Fibroblast of mammary gland (primary cell): ENCODE measurements at regions not wholly inside any gene's neighbourhood (a gene's known extent, or its start where the extent isn't known, plus 50 kb on each side); places are given as distances from the start of the nearest gene placed in this dataset.
A peak's percentile ranks its signal among the peaks of the same experiment; 100 is the strongest.

ENCODE experiments used
- DNase-seq: peaks from one replicate; pipeline ENCODE4 v3.0.0-alpha.2; 2010; ENCODE audit warnings: low read depth
- H3K4me3 ChIP-seq: 2 replicates; pipeline ENCODE4 v1.5.1; 2011; ENCODE audit warnings: low read depth, mild to moderate bottlenecking, low read length, moderate library complexity; ENCODE audit not compliant: control insufficient read depth
- TF ChIP-seq, protein P1 (sequence below): conservative IDR thresholded peaks from 2 replicates; pipeline ENCODE4 v1.5.1; 2011; ENCODE audit warnings: low read depth, low read length, inconsistent platforms; ENCODE audit not compliant: control insufficient read depth, insufficient read depth

- TF ChIP-seq, protein P1, sequence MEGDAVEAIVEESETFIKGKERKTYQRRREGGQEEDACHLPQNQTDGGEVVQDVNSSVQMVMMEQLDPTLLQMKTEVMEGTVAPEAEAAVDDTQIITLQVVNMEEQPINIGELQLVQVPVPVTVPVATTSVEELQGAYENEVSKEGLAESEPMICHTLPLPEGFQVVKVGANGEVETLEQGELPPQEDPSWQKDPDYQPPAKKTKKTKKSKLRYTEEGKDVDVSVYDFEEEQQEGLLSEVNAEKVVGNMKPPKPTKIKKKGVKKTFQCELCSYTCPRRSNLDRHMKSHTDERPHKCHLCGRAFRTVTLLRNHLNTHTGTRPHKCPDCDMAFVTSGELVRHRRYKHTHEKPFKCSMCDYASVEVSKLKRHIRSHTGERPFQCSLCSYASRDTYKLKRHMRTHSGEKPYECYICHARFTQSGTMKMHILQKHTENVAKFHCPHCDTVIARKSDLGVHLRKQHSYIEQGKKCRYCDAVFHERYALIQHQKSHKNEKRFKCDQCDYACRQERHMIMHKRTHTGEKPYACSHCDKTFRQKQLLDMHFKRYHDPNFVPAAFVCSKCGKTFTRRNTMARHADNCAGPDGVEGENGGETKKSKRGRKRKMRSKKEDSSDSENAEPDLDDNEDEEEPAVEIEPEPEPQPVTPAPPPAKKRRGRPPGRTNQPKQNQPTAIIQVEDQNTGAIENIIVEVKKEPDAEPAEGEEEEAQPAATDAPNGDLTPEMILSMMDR = no peak
- no peak for DNase-seq
- no peak overlapping the region for H3K4me3 ChIP-seq
Measured at GRCh38 chr13:78098249-78098648, 179.6 kb upstream of the EDNRB start.

- no peak overlapping the region for H3K4me3 ChIP-seq
- TF ChIP-seq, protein P1 = no peak
- DNase-seq = no peak
Measured at GRCh38 chr13:78096221-78096620, 177.6 kb upstream of the EDNRB start.

DNA sequence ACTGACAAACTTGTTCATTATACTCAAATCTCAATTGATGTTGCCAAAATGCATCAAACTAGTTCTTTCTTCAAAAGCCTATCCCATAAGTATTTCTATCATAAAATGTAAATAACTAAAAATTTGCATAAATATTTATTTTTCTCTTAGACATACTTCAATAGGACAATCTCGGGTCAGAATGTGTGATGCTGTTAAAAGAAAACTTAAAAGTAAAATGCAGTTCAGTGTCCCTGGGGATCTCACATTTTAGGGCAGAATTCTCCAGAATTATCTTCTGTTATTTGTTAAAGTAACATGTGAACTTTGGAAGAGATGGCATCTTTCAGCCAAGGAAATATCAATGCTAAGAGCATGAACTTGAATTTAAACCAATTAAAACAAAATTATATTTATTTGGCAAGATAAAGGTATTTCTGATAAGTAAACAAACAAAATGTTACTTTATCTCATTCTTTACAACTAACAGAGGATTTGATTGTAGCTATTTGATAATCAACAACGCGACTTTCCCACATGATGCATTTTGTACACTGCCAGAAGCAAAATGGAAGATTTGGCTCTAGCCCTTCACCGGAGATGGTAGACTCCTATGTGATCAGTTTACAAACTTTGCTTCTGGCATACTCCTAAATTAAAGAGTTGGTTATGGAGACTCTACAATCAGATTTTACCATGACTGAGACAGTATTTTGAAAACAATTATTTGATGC lies 169.5 kb upstream of the EDNRB start:
- no peak for DNase-seq
- TF ChIP-seq, protein P1 = no peak
- H3K4me3 ChIP-seq = no peak overlapping the region

DNA sequence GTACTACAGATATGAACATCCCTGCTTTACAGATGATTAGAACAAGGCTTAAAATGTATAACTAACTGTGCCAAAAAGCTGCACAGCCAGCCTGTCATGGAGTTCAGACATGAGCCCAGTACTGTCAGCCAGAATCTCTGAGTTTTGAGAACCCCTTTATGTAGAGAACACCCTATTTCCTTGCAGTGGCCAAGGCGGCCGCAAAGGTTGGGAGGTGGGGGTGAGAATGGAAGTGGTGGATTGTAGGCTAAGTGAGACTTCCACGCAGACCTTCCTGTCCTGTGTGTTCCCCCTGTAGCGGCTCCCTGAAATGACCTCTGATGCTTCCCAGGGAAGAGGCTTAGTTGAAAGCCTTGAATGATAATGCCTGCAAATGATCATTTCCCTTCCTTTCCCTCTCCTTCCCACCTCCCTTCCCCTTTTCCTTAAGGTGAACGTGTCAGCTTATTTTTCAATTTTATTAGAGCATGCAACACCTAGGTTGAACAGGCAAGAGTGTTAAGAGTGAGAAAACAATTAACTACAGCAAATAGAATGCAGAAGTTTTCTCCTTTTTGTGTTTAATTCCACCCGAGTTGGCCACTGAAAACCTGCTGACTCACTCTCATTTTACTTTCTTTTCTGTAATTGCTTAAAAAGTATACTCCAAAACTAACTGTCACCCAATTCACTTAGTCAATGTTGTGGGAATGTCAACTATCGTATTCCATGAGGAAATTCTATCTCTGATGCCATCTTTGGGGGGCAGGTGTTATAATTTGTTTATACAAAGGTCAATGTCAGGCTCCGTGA lies 167.0 kb upstream of the EDNRB start:
- TF ChIP-seq, protein P1 = no peak
- no peak overlapping the region for H3K4me3 ChIP-seq
- DNase-seq = peak; percentile 6

DNA sequence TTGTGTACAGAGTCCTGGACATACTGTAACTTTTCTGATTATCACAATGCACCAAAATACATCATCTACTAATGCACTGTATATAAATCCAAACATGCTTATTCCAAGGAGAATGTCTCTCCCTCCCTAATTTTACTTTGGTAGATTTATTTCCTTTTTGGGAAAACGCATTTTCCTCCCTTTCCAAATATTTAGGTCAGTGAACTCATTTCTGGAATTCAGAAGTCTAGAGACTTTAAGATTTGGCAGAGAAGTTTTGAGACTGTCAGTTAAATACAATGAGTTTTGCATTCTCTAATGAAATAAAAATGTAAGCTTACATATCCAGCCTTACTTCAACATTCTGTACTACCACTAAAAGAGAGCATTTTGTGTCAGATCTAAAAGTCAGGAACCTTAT lies 165.8 kb upstream of the EDNRB start:
- DNase-seq = no peak
- TF ChIP-seq, protein P1 = no peak
- no peak overlapping the region for H3K4me3 ChIP-seq

GRCh38 chr13:78078168-78078567 lies 159.5 kb upstream of the EDNRB start:
- TF ChIP-seq, protein P1 = no peak
- DNase-seq = no peak

More at GRCh38 chr13:78078168-78078567, 159.5 kb upstream of the EDNRB start:
- H3K4me3 ChIP-seq = no peak overlapping the region
